WTC11 (cell line): ENCODE measurements at regions not wholly inside any gene's neighbourhood (a gene's known extent, or its start where the extent isn't known, plus 50 kb on each side); places are given as distances from the start of the nearest gene placed in this dataset.

ENCODE experiments used
- ATAC-seq: fragments of 200-7000 bp; cut with Tn5 transposase; 2 replicates; pipeline ENCODE4 v1.10.0; 2021; ENCODE audit warnings: mild to moderate bottlenecking, moderate library complexity
- CTCF ChIA-PET: fragments of 300-600 bp; sonication (Branson Sonifier 250); formaldehyde crosslinking; loops from one replicate; lab custom pipeline; 2021; ENCODE audit warnings: antibody characterized with exemption; lab: Charles Lee
- POLR2A ChIA-PET: fragments of 350-600 bp; sonication (Branson Sonifier 250); formaldehyde crosslinking; loops from one replicate; lab custom pipeline; 2021; ENCODE audit warnings: antibody characterized with exemption; lab: Charles Lee
- DNase-seq: peaks from one replicate; pipeline ENCODE4 v3.0.0; 2021; ENCODE audit warnings: low spot score
- H3K27ac Mint-ChIP-seq: 2 replicates; pipeline ENCODE4 v1.8.0; 2021; ENCODE audit warnings: mixed read lengths
- H3K27me3 Mint-ChIP-seq: 2 replicates; pipeline ENCODE4 v1.8.0; 2021; ENCODE audit warnings: low read depth, mild to moderate bottlenecking, moderate library complexity, mixed read lengths
- H3K36me3 Mint-ChIP-seq: 2 replicates; pipeline ENCODE4 v1.8.0; 2021; ENCODE audit warnings: mixed read lengths
- H3K4me1 Mint-ChIP-seq: 2 replicates; pipeline ENCODE4 v1.8.0; 2022; ENCODE audit warnings: mixed read lengths
- H3K4me3 Mint-ChIP-seq: 2 replicates; pipeline ENCODE4 v1.8.0; 2021; ENCODE audit warnings: mild to moderate bottlenecking, moderate library complexity, mixed read lengths
- H3K9me3 Mint-ChIP-seq: 2 replicates; pipeline ENCODE4 v1.8.0; 2021; ENCODE audit warnings: mixed read lengths
- CBFB ChIP-seq: sonication (generic); formaldehyde crosslinking; IDR thresholded peaks from 2 replicates; pipeline ENCODE4 v1.8.1; 2022; ENCODE audit warnings: mild to moderate bottlenecking, low read depth, missing genetic modification reagents
- GRHL2 ChIP-seq: fragments of 250-450 bp; sonication (Bioruptor Pico); IDR thresholded peaks from 2 replicates; pipeline ENCODE4 v1.8.0; 2022; ENCODE audit warnings: mild to moderate bottlenecking, moderate library complexity; ENCODE audit not compliant: insufficient replicate concordance, severe bottlenecking
- GTF2I ChIP-seq: fragments of 250-450 bp; sonication (Bioruptor Pico); conservative IDR thresholded peaks from 2 replicates; pipeline ENCODE4 v1.4.0; 2021; ENCODE audit warnings: mild to moderate bottlenecking
- IRF2 ChIP-seq: sonication (generic); formaldehyde crosslinking; IDR thresholded peaks from 2 replicates; pipeline ENCODE4 v1.8.0; 2022; ENCODE audit warnings: low read depth, missing genetic modification reagents, borderline replicate concordance
- NFYB ChIP-seq: sonication (generic); formaldehyde crosslinking; conservative IDR thresholded peaks from 2 replicates; pipeline ENCODE4 v1.8.0; 2022; ENCODE audit warnings: low read depth, missing genetic modification reagents
- SP1 ChIP-seq: sonication (generic); formaldehyde crosslinking; conservative IDR thresholded peaks from 2 replicates; pipeline ENCODE4 v1.8.1; 2022; ENCODE audit warnings: missing genetic modification reagents
- TCF7 ChIP-seq: sonication (generic); formaldehyde crosslinking; IDR thresholded peaks from 2 replicates; pipeline ENCODE4 v1.8.0; 2022; ENCODE audit warnings: mild to moderate bottlenecking, low read depth, missing genetic modification reagents, moderate library complexity
- ZNF671 ChIP-seq: fragments of 250-450 bp; sonication (Bioruptor Pico); IDR thresholded peaks from 2 replicates; pipeline ENCODE4 v1.8.0; 2021; ENCODE audit warnings: mild to moderate bottlenecking
- TF ChIP-seq, protein P1 (sequence below): sonication (generic); formaldehyde crosslinking; conservative IDR thresholded peaks from 2 replicates; pipeline ENCODE4 v1.8.1; 2023; ENCODE audit warnings: mild to moderate bottlenecking, low read depth, missing genetic modification reagents, moderate library complexity
- TF ChIP-seq, protein P2 (sequence below): fragments of 250-450 bp; sonication (Bioruptor Pico); IDR thresholded peaks from 2 replicates; pipeline ENCODE4 v1.9.0; 2021; ENCODE audit warnings: moderate library complexity, mild to moderate bottlenecking, inconsistent platforms, borderline replicate concordance
- TF ChIP-seq, protein P3 (sequence below): sonication (generic); formaldehyde crosslinking; IDR thresholded peaks from 2 replicates; pipeline ENCODE4 v1.8.0; 2022; ENCODE audit warnings: missing genetic modification reagents
- TF ChIP-seq, protein P4 (sequence below): sonication (generic); formaldehyde crosslinking; IDR thresholded peaks from 2 replicates; pipeline ENCODE4 v1.8.0; 2022; ENCODE audit warnings: mild to moderate bottlenecking, missing genetic modification reagents
- TF ChIP-seq, protein P5 (sequence below): sonication (generic); formaldehyde crosslinking; IDR thresholded peaks from 2 replicates; pipeline ENCODE4 v1.8.1; 2023; ENCODE audit warnings: mild to moderate bottlenecking, missing genetic modification reagents, moderate library complexity

DNA sequence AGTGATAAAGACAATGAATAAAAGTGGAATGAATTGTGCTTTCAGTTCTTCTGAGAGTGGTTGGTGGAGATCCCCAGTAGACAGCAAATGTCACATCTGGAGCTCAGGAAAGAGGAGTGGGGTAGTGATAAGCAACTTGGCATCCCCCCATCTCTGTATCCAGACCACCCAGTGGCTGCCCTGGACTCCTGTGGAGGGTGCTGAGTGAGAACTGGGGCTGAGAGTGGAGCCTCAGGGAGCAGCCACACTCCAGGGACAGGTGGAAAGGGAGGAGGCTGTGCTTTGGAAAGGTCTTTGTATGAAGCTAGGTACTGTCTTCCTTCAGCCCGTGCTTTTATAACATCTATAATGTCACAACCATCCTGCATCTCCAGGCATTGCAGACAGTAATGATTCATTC lies 85.6 kb upstream of the RASGRF1 start:
- ChIA-PET CTCF (interaction anchor here (1.4 to 11.1 kb wide), 3 partner anchors 8 to 148 kb away, joined by 4 to 276 read pairs (median 5); no protein-coding TSS in a partner anchor), POLR2A (no interaction called here)
- H3K9me3 Mint-ChIP-seq: no peaks in the 10 kb centered on the region
- no peaks in the 10 kb centered on the region for H3K36me3 Mint-ChIP-seq
- peaks cover 9% of the 10 kb centered on the region; the same call in 1 of the 2 replicates for H3K27me3 Mint-ChIP-seq
- TF ChIP-seq, protein P1, sequence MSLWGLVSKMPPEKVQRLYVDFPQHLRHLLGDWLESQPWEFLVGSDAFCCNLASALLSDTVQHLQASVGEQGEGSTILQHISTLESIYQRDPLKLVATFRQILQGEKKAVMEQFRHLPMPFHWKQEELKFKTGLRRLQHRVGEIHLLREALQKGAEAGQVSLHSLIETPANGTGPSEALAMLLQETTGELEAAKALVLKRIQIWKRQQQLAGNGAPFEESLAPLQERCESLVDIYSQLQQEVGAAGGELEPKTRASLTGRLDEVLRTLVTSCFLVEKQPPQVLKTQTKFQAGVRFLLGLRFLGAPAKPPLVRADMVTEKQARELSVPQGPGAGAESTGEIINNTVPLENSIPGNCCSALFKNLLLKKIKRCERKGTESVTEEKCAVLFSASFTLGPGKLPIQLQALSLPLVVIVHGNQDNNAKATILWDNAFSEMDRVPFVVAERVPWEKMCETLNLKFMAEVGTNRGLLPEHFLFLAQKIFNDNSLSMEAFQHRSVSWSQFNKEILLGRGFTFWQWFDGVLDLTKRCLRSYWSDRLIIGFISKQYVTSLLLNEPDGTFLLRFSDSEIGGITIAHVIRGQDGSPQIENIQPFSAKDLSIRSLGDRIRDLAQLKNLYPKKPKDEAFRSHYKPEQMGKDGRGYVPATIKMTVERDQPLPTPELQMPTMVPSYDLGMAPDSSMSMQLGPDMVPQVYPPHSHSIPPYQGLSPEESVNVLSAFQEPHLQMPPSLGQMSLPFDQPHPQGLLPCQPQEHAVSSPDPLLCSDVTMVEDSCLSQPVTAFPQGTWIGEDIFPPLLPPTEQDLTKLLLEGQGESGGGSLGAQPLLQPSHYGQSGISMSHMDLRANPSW (CRISPR knock-in tag): no peak
- TF ChIP-seq GRHL2 (CRISPR knock-in tag): no peak
- TF ChIP-seq, protein P2, sequence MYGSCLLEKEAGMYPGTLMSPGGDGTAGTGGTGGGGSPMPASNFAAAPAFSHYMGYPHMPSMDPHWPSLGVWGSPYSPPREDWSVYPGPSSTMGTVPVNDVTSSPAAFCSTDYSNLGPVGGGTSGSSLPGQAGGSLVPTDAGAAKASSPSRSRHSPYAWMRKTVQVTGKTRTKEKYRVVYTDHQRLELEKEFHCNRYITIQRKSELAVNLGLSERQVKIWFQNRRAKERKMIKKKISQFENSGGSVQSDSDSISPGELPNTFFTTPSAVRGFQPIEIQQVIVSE (CRISPR knock-in tag): no peak
- no peak for TF ChIP-seq GTF2I (CRISPR knock-in tag)
- no peak for TF ChIP-seq TCF7 (CRISPR knock-in tag)
- TF ChIP-seq, protein P3, sequence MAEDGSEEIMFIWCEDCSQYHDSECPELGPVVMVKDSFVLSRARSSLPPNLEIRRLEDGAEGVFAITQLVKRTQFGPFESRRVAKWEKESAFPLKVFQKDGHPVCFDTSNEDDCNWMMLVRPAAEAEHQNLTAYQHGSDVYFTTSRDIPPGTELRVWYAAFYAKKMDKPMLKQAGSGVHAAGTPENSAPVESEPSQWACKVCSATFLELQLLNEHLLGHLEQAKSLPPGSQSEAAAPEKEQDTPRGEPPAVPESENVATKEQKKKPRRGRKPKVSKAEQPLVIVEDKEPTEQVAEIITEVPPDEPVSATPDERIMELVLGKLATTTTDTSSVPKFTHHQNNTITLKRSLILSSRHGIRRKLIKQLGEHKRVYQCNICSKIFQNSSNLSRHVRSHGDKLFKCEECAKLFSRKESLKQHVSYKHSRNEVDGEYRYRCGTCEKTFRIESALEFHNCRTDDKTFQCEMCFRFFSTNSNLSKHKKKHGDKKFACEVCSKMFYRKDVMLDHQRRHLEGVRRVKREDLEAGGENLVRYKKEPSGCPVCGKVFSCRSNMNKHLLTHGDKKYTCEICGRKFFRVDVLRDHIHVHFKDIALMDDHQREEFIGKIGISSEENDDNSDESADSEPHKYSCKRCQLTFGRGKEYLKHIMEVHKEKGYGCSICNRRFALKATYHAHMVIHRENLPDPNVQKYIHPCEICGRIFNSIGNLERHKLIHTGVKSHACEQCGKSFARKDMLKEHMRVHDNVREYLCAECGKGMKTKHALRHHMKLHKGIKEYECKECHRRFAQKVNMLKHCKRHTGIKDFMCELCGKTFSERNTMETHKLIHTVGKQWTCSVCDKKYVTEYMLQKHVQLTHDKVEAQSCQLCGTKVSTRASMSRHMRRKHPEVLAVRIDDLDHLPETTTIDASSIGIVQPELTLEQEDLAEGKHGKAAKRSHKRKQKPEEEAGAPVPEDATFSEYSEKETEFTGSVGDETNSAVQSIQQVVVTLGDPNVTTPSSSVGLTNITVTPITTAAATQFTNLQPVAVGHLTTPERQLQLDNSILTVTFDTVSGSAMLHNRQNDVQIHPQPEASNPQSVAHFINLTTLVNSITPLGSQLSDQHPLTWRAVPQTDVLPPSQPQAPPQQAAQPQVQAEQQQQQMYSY (CRISPR knock-in tag): no peak
- TF ChIP-seq CBFB (CRISPR knock-in tag): no peak
- no peak for TF ChIP-seq IRF2 (CRISPR knock-in tag)
- TF ChIP-seq, protein P4, sequence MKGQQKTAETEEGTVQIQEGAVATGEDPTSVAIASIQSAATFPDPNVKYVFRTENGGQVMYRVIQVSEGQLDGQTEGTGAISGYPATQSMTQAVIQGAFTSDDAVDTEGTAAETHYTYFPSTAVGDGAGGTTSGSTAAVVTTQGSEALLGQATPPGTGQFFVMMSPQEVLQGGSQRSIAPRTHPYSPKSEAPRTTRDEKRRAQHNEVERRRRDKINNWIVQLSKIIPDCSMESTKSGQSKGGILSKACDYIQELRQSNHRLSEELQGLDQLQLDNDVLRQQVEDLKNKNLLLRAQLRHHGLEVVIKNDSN: no peak
- TF ChIP-seq NFYB (CRISPR knock-in tag): no peak
- no peak for TF ChIP-seq ZNF671 (CRISPR knock-in tag)
- TF ChIP-seq, protein P5, sequence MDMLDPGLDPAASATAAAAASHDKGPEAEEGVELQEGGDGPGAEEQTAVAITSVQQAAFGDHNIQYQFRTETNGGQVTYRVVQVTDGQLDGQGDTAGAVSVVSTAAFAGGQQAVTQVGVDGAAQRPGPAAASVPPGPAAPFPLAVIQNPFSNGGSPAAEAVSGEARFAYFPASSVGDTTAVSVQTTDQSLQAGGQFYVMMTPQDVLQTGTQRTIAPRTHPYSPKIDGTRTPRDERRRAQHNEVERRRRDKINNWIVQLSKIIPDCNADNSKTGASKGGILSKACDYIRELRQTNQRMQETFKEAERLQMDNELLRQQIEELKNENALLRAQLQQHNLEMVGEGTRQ: no peak
- H3K4me3 Mint-ChIP-seq: no peak overlapping the region
- H3K4me1 Mint-ChIP-seq: peaks cover 21% of the 10 kb centered on the region
- no peak overlapping the region for H3K27ac Mint-ChIP-seq
- ATAC-seq (no peak), DNase-seq (no peak)

DNA sequence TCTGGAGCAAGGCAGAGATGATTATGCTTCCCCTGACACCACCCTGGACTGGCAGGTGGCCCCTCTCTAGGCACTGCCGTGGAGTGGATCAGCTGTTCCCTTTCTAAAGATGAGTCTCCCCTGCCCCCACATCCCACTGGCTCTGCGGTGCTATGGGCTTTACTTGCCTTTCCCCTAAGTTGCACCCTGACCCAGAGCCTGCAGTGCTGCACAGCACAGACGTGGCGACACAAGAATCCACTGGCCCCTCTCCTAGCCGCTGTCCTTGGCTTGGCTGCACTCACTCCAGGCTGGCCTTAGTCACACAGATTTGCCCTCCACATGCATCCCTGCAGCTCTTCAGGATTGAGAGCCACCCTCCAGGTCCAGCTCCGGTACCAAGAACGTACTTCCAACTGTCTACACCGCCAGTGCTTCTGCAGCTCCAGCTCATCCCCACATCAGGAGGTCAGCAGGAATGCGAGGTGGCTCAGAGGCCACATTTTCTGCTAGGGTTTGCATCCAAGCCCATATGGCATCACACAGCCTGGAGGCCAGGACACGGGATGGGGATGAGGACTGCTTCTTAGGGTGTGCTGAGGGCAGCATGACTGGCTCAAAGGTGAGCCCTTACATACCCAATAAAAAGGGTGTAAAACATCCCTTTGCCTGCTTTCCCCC lies 82.4 kb upstream of the RASGRF1 start:
- no peaks in the 10 kb centered on the region for H3K36me3 Mint-ChIP-seq
- no peak for TF ChIP-seq SP1 (CRISPR knock-in tag)
- TF ChIP-seq, all 79 proteins: peak for 0
- no peak for DNase-seq
- Mint-ChIP-seq H3K9me3 (no peaks in the 10 kb centered on the region), H3K4me3 (no peak overlapping the region), H3K27me3 (peaks cover 9% of the 10 kb centered on the region; the same call in 1 of the 2 replicates), H3K27ac (no peak overlapping the region), H3K4me1 (peaks cover 24% of the 10 kb centered on the region)
- CTCF ChIA-PET: interaction anchor here (0.9 to 2.5 kb wide), 3 partner anchors 11 to 144 kb away, joined by 6 to 22 read pairs (median 11); no protein-coding TSS in a partner anchor
- POLR2A ChIA-PET: no interaction called here
- no peak for ATAC-seq
